ENCODE measurements at regions not wholly inside any gene's neighbourhood (a gene's known extent, or its start where the extent isn't known, plus 50 kb on each side); places are given as distances from the start of the nearest gene placed in this dataset.
"Not testable (repeated sequence)": the region's sequence is repeated elsewhere in the genome, so short reads cannot be mapped to it uniquely, and the experiment has no call there.

DNA sequence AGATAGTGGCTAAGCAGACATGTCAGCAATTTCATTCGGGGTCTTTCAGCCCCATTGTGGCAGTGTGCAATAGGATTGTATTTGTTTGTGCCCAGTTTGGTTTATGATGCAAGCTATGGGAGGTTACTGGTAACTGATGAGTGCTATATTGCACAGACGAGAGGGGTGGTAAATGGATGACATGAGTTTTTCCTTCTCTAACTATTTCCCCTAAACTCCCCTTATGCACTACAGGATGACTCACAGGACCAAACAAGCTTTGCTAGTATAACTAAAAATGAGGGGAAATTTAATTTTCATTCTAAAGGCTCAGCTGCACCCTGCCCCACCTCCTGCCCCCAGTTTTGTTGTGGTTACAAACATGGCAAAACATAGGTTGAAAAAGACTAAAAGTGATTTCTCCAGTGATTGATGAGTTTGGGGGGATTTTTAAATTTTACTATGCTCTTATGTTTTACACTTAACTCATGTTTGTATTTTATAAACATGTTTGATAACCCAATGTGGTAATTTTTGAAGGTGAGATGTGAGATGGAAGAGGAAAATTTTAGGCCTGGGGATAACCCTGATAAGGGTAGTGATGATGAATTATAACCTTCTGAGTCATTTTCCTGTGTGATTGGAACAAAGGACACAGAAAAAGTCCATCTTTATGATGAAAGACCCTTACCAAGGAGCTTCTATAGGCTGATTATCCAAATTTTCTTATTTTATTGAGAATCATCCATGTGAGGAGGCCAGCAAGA lies 60.8 kb upstream of the NAMPT start:
- ChIA-PET POLR2A (interaction anchor here (0.6 to 4.7 kb wide), 8 partner anchors 14 to 139 kb away, joined by 3 to 87 read pairs (median 7); partner anchors contain the start of gene NAMPT), CTCF (interaction anchor here (1.0 to 3.2 kb wide), 5 partner anchors 60 to 140 kb away, joined by 3 to 13 read pairs (median 3); partner anchors contain the start of gene NAMPT)

DNA sequence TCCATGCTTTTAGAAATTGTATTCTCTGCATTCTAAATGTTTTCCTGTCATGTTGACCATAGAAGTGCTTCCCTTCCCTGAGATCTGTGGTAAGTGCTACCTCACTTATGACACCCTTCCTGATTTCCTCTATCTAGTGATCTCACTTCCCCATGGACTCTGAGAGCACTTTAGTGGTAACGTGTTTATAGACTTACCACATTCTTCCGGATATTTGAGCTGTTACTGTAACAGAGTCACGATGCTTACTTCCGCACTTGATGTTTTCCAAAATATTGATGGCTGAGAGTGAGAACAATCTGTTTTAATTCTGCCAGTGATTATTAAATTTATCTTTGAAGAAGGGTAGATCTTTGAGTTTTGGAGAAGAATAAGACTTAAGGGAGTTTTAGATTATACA lies 60.1 kb upstream of the NAMPT start:
- POLR2A ChIA-PET, result interaction anchor here (0.6 to 4.7 kb wide), 8 partner anchors 60 to 140 kb away, joined by 3 to 87 read pairs (median 7); partner anchors contain the start of gene NAMPT

DNA sequence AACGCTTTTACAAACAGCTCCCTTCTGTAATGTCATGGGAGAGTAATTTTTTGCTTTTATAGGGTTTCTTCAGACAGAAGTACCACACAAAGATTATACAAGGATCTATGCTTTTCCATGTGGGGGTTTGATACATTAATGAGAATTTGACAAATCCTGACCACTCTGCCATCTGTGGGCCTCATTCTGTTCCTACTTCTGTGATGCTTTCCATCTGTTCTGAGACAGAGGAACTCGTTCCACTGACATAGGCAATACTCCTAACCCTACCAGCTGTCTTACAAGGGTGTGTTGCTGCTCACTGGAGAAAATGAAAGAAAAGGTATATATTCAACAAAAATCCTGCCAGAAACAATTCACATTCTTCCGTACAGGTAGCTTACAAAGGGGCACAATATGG lies 59.4 kb upstream of the NAMPT start:
- CTCF ChIA-PET, result interaction anchor here (1.3 to 3.2 kb wide), 2 partner anchors 59 to 77 kb away, joined by 3 to 13 read pairs; partner anchors contain the start of gene NAMPT
- POLR2A ChIA-PET, result interaction anchor here (1.3 to 4.7 kb wide), 2 partner anchors 59 to 63 kb away, joined by 4 to 87 read pairs; partner anchors contain the start of gene NAMPT

More for the DNA sequence above, 60.1 kb upstream of the NAMPT start:
- CTCF ChIA-PET, result interaction anchor here (1.0 to 3.2 kb wide), 5 partner anchors 59 to 118 kb away, joined by 3 to 13 read pairs (median 3); partner anchors contain the start of gene NAMPT

DNA sequence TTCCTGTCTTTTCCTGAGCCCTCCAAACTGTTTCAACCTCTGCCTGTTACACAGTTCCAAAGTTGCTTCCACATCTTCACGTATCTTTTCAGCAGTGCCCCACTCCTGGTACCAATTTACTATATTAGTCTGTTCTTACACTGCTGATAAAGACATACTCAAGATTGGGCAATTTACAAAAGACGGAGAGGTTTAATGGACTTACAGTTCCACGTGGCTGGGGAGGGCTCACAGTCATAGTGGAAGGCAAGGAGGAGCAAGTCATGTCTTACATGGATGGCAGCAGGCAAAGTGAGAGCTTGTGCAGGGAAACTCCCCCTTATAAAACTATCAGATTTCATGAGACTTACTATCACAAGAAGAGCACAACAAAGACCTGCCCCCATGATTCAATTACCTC lies 57.3 kb upstream of the NAMPT start:
- POLR2A ChIA-PET, result not testable (repeated sequence)
- CTCF ChIA-PET, result interaction anchor here (0.6 to 1.1 kb wide), 3 partner anchors 55 to 395 kb away, joined by 3 to 4 read pairs (median 3); no protein-coding TSS in a partner anchor

DNA sequence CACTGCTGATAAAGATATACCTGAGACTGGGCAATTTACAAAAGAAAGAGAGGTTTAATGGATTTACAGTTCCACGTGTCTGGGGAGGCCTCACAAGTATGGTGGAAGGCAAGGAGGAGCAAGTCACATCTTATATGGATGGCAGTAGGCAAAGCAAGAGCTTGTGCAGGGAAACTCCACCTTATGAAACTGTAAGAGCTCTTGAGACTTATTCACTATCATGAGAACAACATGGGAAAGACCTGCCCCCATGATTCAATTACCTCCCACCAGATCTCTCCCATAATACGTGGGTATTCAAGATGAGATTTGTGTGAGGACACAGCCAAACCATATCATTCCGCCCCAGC lies 55.4 kb upstream of the NAMPT start:
- CTCF ChIA-PET, result interaction anchor here (0.6 kb wide), 1 partner anchor 79 kb away, joined by 3 read pairs; no protein-coding TSS in a partner anchor
- POLR2A ChIA-PET, result interaction anchor here (1.1 kb wide), 1 partner anchor 55 kb away, joined by 3 read pairs; the partner anchor contains the start of gene NAMPT

DNA sequence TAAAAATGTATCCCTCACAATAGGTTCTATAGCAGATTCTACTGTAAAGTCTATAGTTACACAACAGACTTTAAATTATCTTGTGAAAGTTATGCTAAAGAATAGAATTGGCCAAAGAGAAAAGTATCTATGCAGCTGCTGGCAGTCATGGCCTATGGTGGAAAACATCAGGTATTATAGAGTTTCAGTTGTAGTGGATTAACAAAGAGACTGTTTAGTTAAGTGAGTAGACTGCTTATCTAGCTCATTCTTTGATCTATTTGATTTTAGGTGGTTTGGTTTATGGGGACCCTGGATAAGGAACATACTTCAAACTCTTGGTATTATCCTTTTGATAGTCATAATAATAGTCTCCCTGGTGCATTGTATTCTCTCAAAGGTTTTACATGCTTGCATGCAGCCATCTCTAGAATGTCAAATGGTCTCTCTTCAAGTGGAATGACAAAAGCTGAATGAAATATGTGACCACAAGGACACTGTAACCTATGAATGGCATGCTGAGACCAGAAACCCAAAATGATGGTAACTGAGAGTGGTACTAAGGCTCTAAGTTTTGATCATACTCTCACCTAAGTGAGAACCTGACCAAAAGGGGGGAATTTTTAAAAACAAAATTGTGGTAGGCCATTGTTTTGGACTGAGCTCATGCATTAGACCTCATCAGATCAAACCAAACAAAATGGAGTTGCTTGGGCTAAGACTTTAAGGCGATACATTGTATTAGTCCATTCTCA lies 54.9 kb upstream of the NAMPT start:
- ChIA-PET POLR2A (interaction anchor here (1.1 kb wide), 1 partner anchor 55 kb away, joined by 3 read pairs; the partner anchor contains the start of gene NAMPT), CTCF (no interaction called here)

DNA sequence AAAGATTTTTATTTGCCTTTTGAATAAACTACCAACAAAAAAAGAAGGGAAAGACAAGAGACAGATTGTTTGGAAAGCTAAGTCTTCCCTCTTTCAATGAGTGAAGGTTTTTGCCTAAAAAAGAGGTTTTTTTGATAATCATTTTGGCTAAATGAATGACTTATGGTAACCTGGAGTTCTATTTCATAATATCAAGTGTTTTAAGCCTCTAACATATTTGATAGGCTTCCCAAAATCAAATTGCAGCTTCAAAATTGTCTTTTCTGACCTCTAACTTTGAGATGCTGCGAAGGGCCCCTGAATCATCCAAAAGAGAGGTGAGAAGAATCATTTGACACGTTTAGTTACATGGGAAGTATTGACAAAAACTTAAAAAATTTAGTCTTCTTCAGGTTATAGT lies 53.0 kb upstream of the NAMPT start:
- CTCF ChIA-PET, result interaction anchor here (1.2 kb wide), 1 partner anchor 160 kb away, joined by 3 read pairs; no protein-coding TSS in a partner anchor
- POLR2A ChIA-PET, result no interaction called here

DNA sequence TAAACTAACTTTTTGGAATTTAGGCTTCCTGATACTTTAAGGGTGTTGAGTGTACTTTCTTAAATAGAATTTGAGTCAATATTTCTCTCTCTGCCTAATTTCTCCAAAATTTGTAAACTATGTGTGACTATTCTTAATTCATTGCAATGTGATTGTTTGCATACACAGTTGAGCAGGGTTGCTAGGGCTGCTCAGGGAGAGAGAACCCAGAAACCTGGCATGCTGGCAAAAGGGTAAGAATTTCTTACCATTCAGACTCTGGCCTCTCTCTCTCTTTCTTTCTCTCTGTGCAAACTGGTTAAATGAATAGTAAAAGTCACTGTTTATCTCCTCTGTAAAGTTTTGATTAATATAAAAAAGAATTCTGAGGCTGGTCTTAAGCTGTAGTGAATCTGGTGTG lies 51.0 kb upstream of the NAMPT start:
- ChIA-PET CTCF (no interaction called here), POLR2A (no interaction called here)
